ENCODE measurements at regions not wholly inside any gene's neighbourhood (a gene's known extent, or its start where the extent isn't known, plus 50 kb on each side); places are given as distances from the start of the nearest gene placed in this dataset.
"Not testable (repeated sequence)": the region's sequence is repeated elsewhere in the genome, so short reads cannot be mapped to it uniquely, and the experiment has no call there.

DNA sequence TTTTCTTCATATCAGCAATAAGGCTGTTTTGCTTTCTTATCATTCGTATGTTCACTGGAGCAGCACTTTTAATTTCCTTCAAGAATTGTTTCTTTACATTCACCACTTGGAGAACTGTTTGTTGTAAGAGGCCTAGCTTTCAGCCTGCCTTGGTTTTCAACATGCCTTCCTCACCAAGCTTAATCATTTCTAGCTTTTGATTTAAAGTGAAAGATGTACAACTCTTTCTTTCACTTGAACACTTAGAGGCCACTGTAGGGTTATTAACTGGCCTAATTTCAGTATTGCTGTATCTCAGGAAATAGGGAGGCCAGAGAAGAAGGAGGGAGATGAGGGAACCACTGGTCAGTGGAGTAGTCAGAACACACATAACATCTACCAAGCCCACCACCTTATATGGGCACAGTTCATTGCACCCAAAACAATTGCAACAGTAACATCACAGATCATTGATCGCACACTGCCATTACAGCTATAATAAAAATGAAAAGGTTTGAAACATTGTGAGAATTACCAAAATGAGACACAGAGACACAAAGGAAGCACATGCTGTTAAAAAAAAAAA lies 181.4 kb upstream of the TUBA3C start:
- Histone ChIP-seq H3K4me3 (no peak overlapping the region), H3K9me3 (no peaks in the 10 kb centered on the region), H3K27me3 (no peaks in the 10 kb centered on the region), H3K36me3 (no peaks in the 10 kb centered on the region), H3K27ac (no peak overlapping the region), H3K4me1 (no peaks in the 10 kb centered on the region)
- DNase-seq (ENCODE audit: low spot score in 2 of 2), result no peak
- WGBS, result 39% methylated on average over 2 of the region's 2 CpGs
- TF ChIP-seq POLR2AphosphoS5 (IDR thresholded peaks at IDR 0.05) (no peak), POLR2A (IDR thresholded peaks at IDR 0.05) (no peak), EP300 (IDR thresholded peaks at IDR 0.05) (no peak)
- TF ChIP-seq, protein P1, sequence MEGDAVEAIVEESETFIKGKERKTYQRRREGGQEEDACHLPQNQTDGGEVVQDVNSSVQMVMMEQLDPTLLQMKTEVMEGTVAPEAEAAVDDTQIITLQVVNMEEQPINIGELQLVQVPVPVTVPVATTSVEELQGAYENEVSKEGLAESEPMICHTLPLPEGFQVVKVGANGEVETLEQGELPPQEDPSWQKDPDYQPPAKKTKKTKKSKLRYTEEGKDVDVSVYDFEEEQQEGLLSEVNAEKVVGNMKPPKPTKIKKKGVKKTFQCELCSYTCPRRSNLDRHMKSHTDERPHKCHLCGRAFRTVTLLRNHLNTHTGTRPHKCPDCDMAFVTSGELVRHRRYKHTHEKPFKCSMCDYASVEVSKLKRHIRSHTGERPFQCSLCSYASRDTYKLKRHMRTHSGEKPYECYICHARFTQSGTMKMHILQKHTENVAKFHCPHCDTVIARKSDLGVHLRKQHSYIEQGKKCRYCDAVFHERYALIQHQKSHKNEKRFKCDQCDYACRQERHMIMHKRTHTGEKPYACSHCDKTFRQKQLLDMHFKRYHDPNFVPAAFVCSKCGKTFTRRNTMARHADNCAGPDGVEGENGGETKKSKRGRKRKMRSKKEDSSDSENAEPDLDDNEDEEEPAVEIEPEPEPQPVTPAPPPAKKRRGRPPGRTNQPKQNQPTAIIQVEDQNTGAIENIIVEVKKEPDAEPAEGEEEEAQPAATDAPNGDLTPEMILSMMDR (IDR thresholded peaks at IDR 0.05), result no peak

DNA sequence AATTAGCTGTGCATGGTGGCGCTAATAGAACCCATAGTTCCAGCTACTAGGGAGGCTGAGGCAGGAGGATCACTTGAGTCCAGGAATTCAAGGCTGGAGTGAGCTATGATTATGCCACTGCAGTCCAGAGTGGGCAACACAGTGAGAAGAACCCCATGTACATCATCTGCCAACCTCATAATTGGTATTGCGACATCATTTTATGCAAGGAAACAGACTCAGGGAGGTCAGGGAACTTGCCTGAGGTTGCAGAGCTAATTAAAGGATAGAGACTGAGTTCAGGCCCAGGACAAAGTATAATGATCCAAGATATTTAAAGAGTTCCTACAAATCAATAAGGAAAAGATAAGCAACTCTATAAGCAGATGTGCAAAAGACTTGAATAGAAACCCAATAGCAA lies 178.1 kb upstream of the TUBA3C start:
- not testable (repeated sequence) for H3K4me1 ChIP-seq; H3K4me3 ChIP-seq; H3K27me3 ChIP-seq; DNase-seq (ENCODE audit: low spot score in 2 of 2); H3K9me3 ChIP-seq; H3K27ac ChIP-seq; H3K36me3 ChIP-seq
- 88% methylated on average over 2 of the region's 2 CpGs for WGBS

DNA sequence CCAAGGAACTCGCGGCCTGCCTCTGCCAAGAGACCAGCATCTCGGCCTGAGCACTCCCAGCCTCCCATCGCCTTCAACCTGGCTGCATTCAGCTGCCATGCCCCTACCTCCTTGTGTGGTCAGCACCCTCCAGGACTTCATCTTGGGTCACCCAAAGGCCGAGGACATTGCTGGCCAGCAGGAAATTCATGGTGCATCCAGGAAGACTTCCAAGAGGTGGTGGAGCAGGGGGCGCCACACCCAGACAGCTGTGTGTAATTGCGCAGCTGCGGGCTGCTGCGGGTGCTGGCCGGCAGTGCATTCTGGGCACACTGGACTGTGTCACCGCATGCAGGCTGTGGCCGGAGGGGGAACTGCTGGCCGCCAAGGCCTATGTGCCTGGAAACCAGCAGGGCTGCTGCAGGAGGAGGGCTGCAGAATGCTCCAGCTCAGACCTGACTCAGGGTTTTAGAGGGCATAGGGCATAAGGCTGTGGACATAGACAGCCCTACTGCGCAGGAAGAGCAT lies 164.3 kb upstream of the TUBA3C start:
- no peak for DNase-seq (ENCODE audit: low spot score in 2 of 2)
- H3K9me3 ChIP-seq, result no peaks in the 10 kb centered on the region
- TF ChIP-seq EP300 (IDR thresholded peaks at IDR 0.05), result no peak
- TF ChIP-seq, protein P1 (IDR thresholded peaks at IDR 0.05), result no peak
- TF ChIP-seq POLR2A (IDR thresholded peaks at IDR 0.05), result no peak
- TF ChIP-seq POLR2AphosphoS5 (IDR thresholded peaks at IDR 0.05), result no peak
- 82% methylated on average over 7 of the region's 14 CpGs for WGBS
- no peak overlapping the region for H3K4me3 ChIP-seq
- no peaks in the 10 kb centered on the region for H3K4me1 ChIP-seq
- peaks cover 12% of the 10 kb centered on the region for H3K27me3 ChIP-seq
- no peaks in the 10 kb centered on the region for H3K36me3 ChIP-seq
- H3K27ac ChIP-seq, result no peak overlapping the region

DNA sequence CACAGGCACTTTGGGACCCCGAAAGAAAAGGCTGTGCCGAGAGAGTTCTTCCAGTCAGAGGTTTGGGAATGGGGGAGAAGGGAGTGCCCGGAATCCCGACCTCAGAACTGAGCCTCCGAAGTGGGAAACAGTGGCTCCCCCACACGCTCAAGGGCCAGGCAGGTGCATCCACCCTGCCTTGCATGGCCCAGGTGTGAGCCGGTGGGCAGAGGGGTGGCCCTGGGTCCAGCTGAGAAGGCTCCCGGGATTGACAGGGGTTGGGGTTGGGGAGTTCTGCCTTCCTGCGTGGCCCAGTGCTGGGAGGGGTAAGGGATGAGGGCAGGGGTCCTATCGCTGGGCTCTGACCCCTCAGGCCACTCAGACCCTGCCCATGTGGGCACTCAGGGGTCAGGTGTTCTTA lies 163.5 kb upstream of the TUBA3C start:
- no peak overlapping the region for H3K4me3 ChIP-seq
- H3K27ac ChIP-seq, result no peak overlapping the region
- H3K4me1 ChIP-seq, result no peaks in the 10 kb centered on the region
- no peaks in the 10 kb centered on the region for H3K9me3 ChIP-seq
- peaks cover 12% of the 10 kb centered on the region for H3K27me3 ChIP-seq
- WGBS, result 56% methylated on average over 6 of the region's 10 CpGs
- DNase-seq (ENCODE audit: low spot score in 2 of 2), result no peak
- TF ChIP-seq, protein P1 (IDR thresholded peaks at IDR 0.05), result no peak
- TF ChIP-seq POLR2AphosphoS5 (IDR thresholded peaks at IDR 0.05) (no peak), EP300 (IDR thresholded peaks at IDR 0.05) (no peak), POLR2A (IDR thresholded peaks at IDR 0.05) (no peak)
- no peaks in the 10 kb centered on the region for H3K36me3 ChIP-seq

DNA sequence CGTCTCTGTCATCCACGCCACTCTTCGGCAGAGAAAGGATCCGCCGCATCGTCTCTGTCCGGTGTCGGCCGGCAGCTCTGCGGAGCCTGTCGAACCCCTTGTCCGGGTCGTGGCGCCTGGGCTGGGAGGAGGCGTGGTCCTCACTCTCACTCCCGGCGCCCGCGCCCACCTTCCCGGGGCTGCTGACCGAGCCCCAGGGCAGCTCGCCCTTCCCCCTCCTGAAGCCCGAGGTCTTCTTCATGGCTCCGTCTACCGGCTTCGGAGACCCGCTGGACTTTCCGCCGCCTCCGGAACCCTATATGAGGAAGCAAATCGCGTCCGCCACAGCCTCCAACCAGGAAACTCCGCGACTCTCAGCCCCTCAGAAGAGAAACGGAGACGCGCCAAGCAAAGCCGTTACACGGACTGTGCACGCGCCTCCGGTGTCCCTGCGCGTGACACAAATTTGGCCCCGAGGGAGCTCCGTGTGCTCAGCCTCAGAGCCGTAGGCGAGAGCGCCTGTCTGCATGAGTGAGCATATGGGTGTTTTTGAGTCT lies 163.0 kb upstream of the TUBA3C start:
- H3K4me3 ChIP-seq, result peak overlapping the region; percentile 36

DNA sequence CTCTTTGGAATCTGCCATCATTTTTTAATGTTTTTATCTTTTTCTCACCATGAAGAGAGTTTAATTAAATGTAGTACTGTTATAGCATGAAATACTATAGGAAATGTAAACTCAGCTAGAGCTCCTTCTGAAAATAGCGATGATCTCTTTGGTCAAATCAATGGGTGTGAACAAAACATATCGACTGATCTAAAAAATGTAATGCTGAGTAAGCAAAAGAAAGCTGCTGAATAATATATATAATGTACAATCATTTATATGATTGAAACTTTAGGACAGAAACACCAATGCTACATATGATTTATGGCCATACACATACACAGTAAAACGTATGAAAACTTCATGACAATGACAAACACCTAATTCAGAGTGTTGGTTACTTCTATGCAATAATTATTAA lies 150.8 kb upstream of the TUBA3C start:
- Histone ChIP-seq H3K27me3 (no peaks in the 10 kb centered on the region), H3K4me1 (no peaks in the 10 kb centered on the region), H3K9me3 (no peaks in the 10 kb centered on the region), H3K36me3 (no peaks in the 10 kb centered on the region), H3K27ac (no peak overlapping the region), H3K4me3 (no peak overlapping the region)
- TF ChIP-seq POLR2AphosphoS5 (IDR thresholded peaks at IDR 0.05) (no peak), POLR2A (IDR thresholded peaks at IDR 0.05) (no peak), EP300 (IDR thresholded peaks at IDR 0.05) (no peak)
- TF ChIP-seq, protein P1 (IDR thresholded peaks at IDR 0.05), result no peak
- WGBS, result 61% methylated on average over 3 of the region's 3 CpGs
- no peak for DNase-seq (ENCODE audit: low spot score in 2 of 2)

More for the DNA sequence above, 163.0 kb upstream of the TUBA3C start:
- 9% methylated on average over 20 of the region's 50 CpGs for WGBS
- H3K36me3 ChIP-seq; H3K9me3 ChIP-seq; DNase-seq (ENCODE audit: low spot score in 2 of 2); H3K4me1 ChIP-seq; H3K27ac ChIP-seq: not testable (repeated sequence)
- peaks cover 12% of the 10 kb centered on the region for H3K27me3 ChIP-seq
